HepG2 (cell line): ENCODE measurements at regions not wholly inside any gene's neighbourhood (a gene's known extent, or its start where the extent isn't known, plus 50 kb on each side); places are given as distances from the start of the nearest gene placed in this dataset.

Experiments
- ATAC-seq: fragments of 200-7000 bp; cut with Tn5 transposase; 3 replicates; pipeline ENCODE4 v1.9.1; 2020; ENCODE audit warnings: mild to moderate bottlenecking, moderate library complexity
- BruUV-seq: library from RNA; stranded (reverse); fragments of 400-500 nt; replicated peaks from 2 replicates; lab custom pipeline; 2021; lab: Mats Ljungman, UMichigan
- CTCF ChIA-PET: fragments of 300-600 bp; formaldehyde crosslinking; extraction: SDS; loops from one replicate; lab custom pipeline; 2021; ENCODE audit warnings: low total read pairs, inconsistent platforms, low intra/inter-chr PET ratio; lab: Yijun Ruan, JAX
- POLR2A ChIA-PET: fragments of 350-600 bp; sonication (Branson Sonifier 250); formaldehyde crosslinking; loops from one replicate; lab custom pipeline; 2020; ENCODE audit warnings: antibody characterized with exemption, inconsistent platforms; lab: Yijun Ruan, JAX
- DNase-seq: peaks from one replicate; pipeline ENCODE4 v3.0.0-alpha.2; 2015; ENCODE audit warnings: low spot score
- FAIRE-seq: peaks from 3 replicates; lab custom pipeline; 2011; peaks lifted over from hg19 to GRCh38; lab: Jason Lieb, UNC
- H2AFZ ChIP-seq: one replicate; pipeline ENCODE4 v1.6.1; 2011; ENCODE audit warnings: low read length, inconsistent platforms
- H3K27ac ChIP-seq: fragments of 300-600 bp; 3 replicates; pipeline ENCODE4 v1.8.0; 2011; ENCODE audit warnings: mixed run types, mild to moderate bottlenecking, mixed read lengths, low read length, inconsistent platforms; ENCODE audit not compliant: insufficient read depth; ENCODE audit errors: extremely low read length
- H3K27me3 ChIP-seq, 2 experiments: fragments of 200-600 bp in 1 of 2; 2 replicates in 1 of 2; 3 replicates in 1 of 2; pipeline versions ENCODE4 v1.6.0 to v1.8.0; 2011; ENCODE audit warnings: low read length in 2 of 2, mild to moderate bottlenecking in 2 of 2, moderate library complexity in 2 of 2, inconsistent platforms in 1 of 2; ENCODE audit not compliant: insufficient read depth in 2 of 2, control insufficient read depth in 1 of 2
- H3K36me3 ChIP-seq, 2 experiments: fragments of 200-600 bp in 1 of 2; replicated peaks in 1 of 2; 2 replicates in 1 of 2; 3 replicates in 1 of 2; pipeline versions ENCODE4 v1.5.1 to v1.8.0; 2011; ENCODE audit warnings: low read length in 2 of 2, inconsistent platforms in 1 of 2; ENCODE audit not compliant: insufficient read depth in 2 of 2, control insufficient read depth in 1 of 2
- H3K4me1 ChIP-seq: 2 replicates; pipeline ENCODE4 v1.5.1; 2012; ENCODE audit warnings: low read length, inconsistent platforms; ENCODE audit not compliant: insufficient read depth
- H3K4me2 ChIP-seq: 2 replicates; pipeline ENCODE4 v1.6.0; 2011; ENCODE audit warnings: low read depth, low read length, inconsistent platforms
- H3K4me3 ChIP-seq, 3 experiments: fragments of 200-600 bp in 1 of 3; sonication (generic), shearing (Covaris generic) in 1 of 3; replicated peaks in 1 of 3; 2 replicates each; pipeline ENCODE4 v1.5.1; 2011 to 2016; ENCODE audit warnings: low read length in 3 of 3, inconsistent platforms in 2 of 3, low read depth in 2 of 3, mild to moderate bottlenecking in 2 of 3, control low read depth in 1 of 3, mixed read lengths in 1 of 3; ENCODE audit not compliant: insufficient read depth in 1 of 3
- H3K79me2 ChIP-seq: one replicate; pipeline ENCODE4 v1.6.1; 2011; ENCODE audit warnings: low read length, inconsistent platforms; ENCODE audit not compliant: insufficient read depth
- H3K9ac ChIP-seq: 2 replicates; pipeline ENCODE4 v1.6.0; 2011; ENCODE audit warnings: mild to moderate bottlenecking, low read depth, low read length, inconsistent platforms; ENCODE audit not compliant: insufficient read depth
- H3K9me3 ChIP-seq: 2 replicates; pipeline ENCODE4 v1.5.1; 2012; ENCODE audit warnings: mild to moderate bottlenecking, low read length
- H4K20me1 ChIP-seq: 2 replicates; pipeline ENCODE4 v1.6.0; 2011; ENCODE audit warnings: inconsistent platforms, mild to moderate bottlenecking, low read length, moderate library complexity; ENCODE audit not compliant: insufficient read depth
- ARID2 ChIP-seq: sonication (generic); formaldehyde crosslinking; IDR thresholded peaks from 2 replicates; pipeline ENCODE4 v1.8.1; 2022; ENCODE audit warnings: mild to moderate bottlenecking, missing genetic modification reagents, borderline replicate concordance
- CHCHD3 ChIP-seq: sonication (generic); formaldehyde crosslinking; IDR thresholded peaks from 2 replicates; pipeline ENCODE4 v1.8.0; 2022; ENCODE audit warnings: mild to moderate bottlenecking, missing genetic modification reagents, moderate library complexity
- GABPA ChIP-seq, 2 experiments: IDR thresholded peaks; 2 replicates each; pipeline ENCODE4 v1.6.1; 2011 to 2016; ENCODE audit warnings: low read depth in 2 of 2, low read length in 1 of 2, missing biosample characterization in 1 of 2, missing genetic modification characterization in 1 of 2
- HMG20B ChIP-seq: conservative IDR thresholded peaks from 2 replicates; pipeline ENCODE4 v1.6.1; 2016; ENCODE audit warnings: missing genetic modification reagents, missing compliant biosample characterization
- HNF4G ChIP-seq, 2 experiments: sonication (generic) in 1 of 2; formaldehyde crosslinking in 1 of 2; IDR thresholded peaks; 2 replicates each; pipeline versions ENCODE4 v1.4.0 to v1.6.1; 2011 to 2020; ENCODE audit warnings: borderline replicate concordance in 2 of 2, low read depth in 2 of 2, mild to moderate bottlenecking in 2 of 2, low read length in 1 of 2, missing genetic modification reagents in 1 of 2, moderate library complexity in 1 of 2
- KMT2A ChIP-seq: sonication (generic); formaldehyde crosslinking; IDR thresholded peaks from 2 replicates; pipeline ENCODE4 v1.4.0; 2020; ENCODE audit warnings: missing genetic modification reagents
- MEF2D ChIP-seq: sonication (generic); formaldehyde crosslinking; IDR thresholded peaks from 2 replicates; pipeline ENCODE4 v1.5.1; 2020; ENCODE audit warnings: mild to moderate bottlenecking, missing genetic modification reagents
- MXI1 ChIP-seq: IDR thresholded peaks from 3 replicates; pipeline ENCODE4 v1.6.1; 2012; ENCODE audit warnings: low read depth, low read length, inconsistent platforms, borderline replicate concordance
- NR2F2 ChIP-seq: IDR thresholded peaks from 2 replicates; pipeline ENCODE4 v1.6.1; 2012; ENCODE audit warnings: low read depth, inconsistent platforms, borderline replicate concordance
- NR2F6 ChIP-seq, 2 experiments: IDR thresholded peaks; 2 replicates each; pipeline ENCODE4 v1.6.1; 2016; ENCODE audit warnings: antibody characterized with exemption in 1 of 2, mild to moderate bottlenecking in 1 of 2
- POLR2AphosphoS5 ChIP-seq: IDR thresholded peaks from 2 replicates; pipeline ENCODE4 v1.6.1; 2012; ENCODE audit warnings: low read depth, low read length
- REL ChIP-seq: sonication (generic); formaldehyde crosslinking; conservative IDR thresholded peaks from 2 replicates; pipeline ENCODE4 v1.8.0; 2022; ENCODE audit warnings: mild to moderate bottlenecking, missing genetic modification reagents, moderate library complexity
- SCMH1 ChIP-seq: sonication (generic); formaldehyde crosslinking; IDR thresholded peaks from 2 replicates; pipeline ENCODE4 v1.9.0; 2021; ENCODE audit warnings: missing genetic modification reagents, mild to moderate bottlenecking, borderline replicate concordance
- SIX1 ChIP-seq: sonication (generic); formaldehyde crosslinking; IDR thresholded peaks from 2 replicates; pipeline ENCODE4 v1.4.0; 2020; ENCODE audit warnings: missing genetic modification reagents, borderline replicate concordance
- SOX6 ChIP-seq, 2 experiments: fragments of 450-650 bp in 1 of 2; sonication (generic) in 1 of 2; formaldehyde crosslinking in 1 of 2; IDR thresholded peaks; 2 replicates each; pipeline versions ENCODE4 v1.4.0 to v1.6.1; 2017 to 2020; ENCODE audit warnings: antibody characterized with exemption in 1 of 2, mild to moderate bottlenecking in 1 of 2, missing genetic modification reagents in 1 of 2
- TEAD2 ChIP-seq: sonication (generic); formaldehyde crosslinking; IDR thresholded peaks from 2 replicates; pipeline ENCODE4 v1.9.0; 2021; ENCODE audit warnings: missing genetic modification reagents
- ZBTB38 ChIP-seq: sonication (generic); formaldehyde crosslinking; IDR thresholded peaks from 2 replicates; pipeline ENCODE4 v1.5.1; 2020; ENCODE audit warnings: mild to moderate bottlenecking, missing genetic modification reagents
- ZNF207 ChIP-seq: fragments of 450-650 bp; IDR thresholded peaks from 2 replicates; pipeline ENCODE4 v1.6.1; 2016; ENCODE audit warnings: antibody characterized with exemption, borderline replicate concordance
- ZNF292 ChIP-seq: sonication (generic); formaldehyde crosslinking; IDR thresholded peaks from 2 replicates; pipeline ENCODE4 v1.8.1; 2022; ENCODE audit warnings: mild to moderate bottlenecking, low read depth, missing genetic modification reagents, borderline replicate concordance
- ZNF317 ChIP-seq: sonication (generic); formaldehyde crosslinking; IDR thresholded peaks from 2 replicates; pipeline ENCODE4 v1.5.0; 2020; ENCODE audit warnings: mild to moderate bottlenecking, missing genetic modification reagents
- ZNF570 ChIP-seq: sonication (generic); formaldehyde crosslinking; IDR thresholded peaks from 2 replicates; pipeline ENCODE4 v1.4.0; 2020; ENCODE audit warnings: mild to moderate bottlenecking, missing genetic modification reagents, borderline replicate concordance
- ZNF577 ChIP-seq: sonication (generic); formaldehyde crosslinking; IDR thresholded peaks from 2 replicates; pipeline ENCODE4 v1.4.0; 2020; ENCODE audit warnings: mild to moderate bottlenecking, low read depth, missing genetic modification reagents, borderline replicate concordance
- ZNF747 ChIP-seq: sonication (generic); formaldehyde crosslinking; IDR thresholded peaks from 2 replicates; pipeline ENCODE4 v1.8.1; 2023; ENCODE audit warnings: missing genetic modification reagents, mild to moderate bottlenecking, borderline replicate concordance
- WGBS: methylation state at CpG from one replicate; pipeline ENCODE4 v1.1.6; 2017; ENCODE audit warnings: low lambda C conversion rate; 5-methylcytosine and 5-hydroxymethylcytosine counted together
- in situ Hi-C: cut with HindIII; loops from 2 replicates; pipeline ENCODE4 v1.10.0; 2017; ENCODE audit warnings: low pct_unique_long_range_greater_than_20kb; ENCODE audit not compliant: extremely low pct_ligation_motif_present
- intact Hi-C: fragments of 100-400 bp; cut with micrococcal nuclease; formaldehyde crosslinking; loops from one replicate; pipeline ENCODE4 v1.10.0; 2022; ENCODE audit not compliant: unreplicated experiment

GRCh38 chr17:65468321-65468720, 93.1 kb downstream of the AXIN2 start (continued):
- TF ChIP-seq MXI1 (no peak), ZNF570 (CRISPR knock-in tag) (no peak), ZNF577 (CRISPR knock-in tag) (no peak)

- WGBS, result 24% methylated on average over 5 of the region's 5 CpGs
- intact Hi-C loops, result no loop called here
- POLR2A ChIA-PET, result no interaction called here
These were observed 94.3 kb downstream of the AXIN2 start for GRCh38 chr17:65467156-65467555.

DNA sequence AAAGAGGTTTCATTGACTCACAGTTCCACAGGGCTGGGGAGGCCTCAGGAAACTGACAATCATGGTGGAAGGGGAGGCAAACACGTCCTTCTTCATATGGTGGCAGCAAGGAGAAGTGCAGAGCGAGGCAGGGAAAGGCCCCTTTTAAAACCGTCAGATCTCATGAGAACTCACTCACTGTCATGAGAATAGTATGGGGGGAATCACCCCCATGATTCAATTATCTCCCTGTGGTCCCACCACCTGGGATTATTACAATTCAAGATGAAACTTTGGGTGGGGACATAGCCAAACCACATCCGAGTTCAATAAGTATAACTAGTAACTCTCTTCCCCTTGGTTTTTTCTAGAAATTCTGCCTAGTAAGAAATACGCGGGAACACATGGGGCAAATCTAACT, 94.9 kb downstream of the AXIN2 start:
- H2AFZ ChIP-seq, result no peak overlapping the region
- DNase-seq, result no peak
- no TSS peak for BruUV-seq
- no peaks in the 10 kb centered on the region for H3K79me2 ChIP-seq
- no peaks in the 10 kb centered on the region for H3K9me3 ChIP-seq
- H4K20me1 ChIP-seq, result no peaks in the 10 kb centered on the region
- no peak overlapping the region for H3K4me3 ChIP-seq
- in situ Hi-C loops, result no loop called here
- no peaks in the 10 kb centered on the region for H3K4me1 ChIP-seq
- H3K27ac ChIP-seq, result no peak overlapping the region
- H3K36me3 ChIP-seq, result no peaks in the 10 kb centered on the region
- no peak for ATAC-seq
- WGBS, result 54% methylated on average over 6 of the region's 6 CpGs
- peaks cover 1 to 28% of the 10 kb centered on the region in 2 experiments; a peak in 4 of 5 replicates for H3K27me3 ChIP-seq
- ChIA-PET POLR2A (no interaction called here), CTCF (no interaction called here)
- no peak overlapping the region for H3K9ac ChIP-seq
- FAIRE-seq, result no peak
- no peak overlapping the region for H3K4me2 ChIP-seq
- intact Hi-C loops, result no loop called here
- TF ChIP-seq POLR2AphosphoS5 (no peak), ZBTB38 (CRISPR knock-in tag) (no peak), ZNF747 (no peak), CHCHD3 (CRISPR knock-in tag) (no peak), REL (CRISPR knock-in tag) (no peak), ZNF292 (CRISPR knock-in tag) (no peak), ZNF317 (no peak), ZNF207 (no peak), SCMH1 (CRISPR knock-in tag) (no peak), GABPA (IDR thresholded peaks at IDR 0.05; ENCODE audit: low read depth, low read length) (no peak), GABPA (CRISPR knock-in tag; IDR thresholded peaks at IDR 0.05; ENCODE audit: low read depth) (no peak), HMG20B (CRISPR knock-in tag) (no peak)

More at GRCh38 chr17:65467156-65467555, 94.3 kb downstream of the AXIN2 start:
- Histone ChIP-seq H3K9me3 (no peaks in the 10 kb centered on the region), H3K9ac (no peak overlapping the region), H3K4me1 (no peaks in the 10 kb centered on the region), H3K27ac (no peak overlapping the region), H3K27me3 (peaks cover 1 to 32% of the 10 kb centered on the region in 2 experiments; a peak in 4 of 5 replicates), H3K4me3 (no peak overlapping the region), H2AFZ (no peak overlapping the region), H3K79me2 (no peaks in the 10 kb centered on the region), H3K36me3 (no peaks in the 10 kb centered on the region), H4K20me1 (no peaks in the 10 kb centered on the region), H3K4me2 (no peak overlapping the region)
- TF ChIP-seq KMT2A (CRISPR knock-in tag), result no peak
- no peak for TF ChIP-seq NR2F2
- TF ChIP-seq HNF4G (IDR thresholded peaks at IDR 0.05; ENCODE audit: borderline replicate concordance, low read depth, low read length), result no peak
- no peak for TF ChIP-seq HNF4G (CRISPR knock-in tag; IDR thresholded peaks at IDR 0.05; ENCODE audit: borderline replicate concordance, low read depth)
- TF ChIP-seq SOX6 (IDR thresholded peaks at IDR 0.05), result no peak
- no peak for TF ChIP-seq SOX6 (CRISPR knock-in tag; IDR thresholded peaks at IDR 0.05)
- no peak for TF ChIP-seq MEF2D (CRISPR knock-in tag)
- TF ChIP-seq SIX1 (CRISPR knock-in tag), result no peak
- TF ChIP-seq ARID2 (CRISPR knock-in tag), result no peak
- no peak for TF ChIP-seq TEAD2
- 0 out of 2 replicates have a peak, but pooled peaks have one; percentile 23 for TF ChIP-seq NR2F6 (IDR thresholded peaks at IDR 0.05)
- no peak for TF ChIP-seq NR2F6 (CRISPR knock-in tag; IDR thresholded peaks at IDR 0.05)
- CTCF ChIA-PET, result no interaction called here
- BruUV-seq, result no TSS peak
- DNase-seq (no peak), FAIRE-seq (no peak), ATAC-seq (no peak)
- in situ Hi-C loops, result no loop called here
